AG04450 (cell line): ENCODE measurements at regions not wholly inside any gene's neighbourhood (a gene's known extent, or its start where the extent isn't known, plus 50 kb on each side); places are given as distances from the start of the nearest gene placed in this dataset.

Experiments used
- CTCF ChIA-PET: fragments of 300-600, 350-600 bp; formaldehyde crosslinking; extraction: SDS; loops from one replicate; lab custom pipeline; 2022; ENCODE audit warnings: antibody characterized with exemption, inconsistent platforms; lab: Charles Lee
- POLR2A ChIA-PET: fragments of 350-600 bp; formaldehyde crosslinking; extraction: SDS; loops from one replicate; lab custom pipeline; 2021; ENCODE audit warnings: antibody characterized with exemption, inconsistent platforms; lab: Yijun Ruan, JAX
- DNase-seq: peaks from one replicate; pipeline ENCODE4 v3.0.0-alpha.2; 2011; ENCODE audit warnings: low read depth, low spot score
- H3K27ac ChIP-seq: one replicate; pipeline ENCODE4 v1.5.1; 2012; ENCODE audit warnings: low read depth, low read length, control low read depth
- H3K27me3 ChIP-seq: one replicate; pipeline ENCODE4 v1.6.0; 2012; ENCODE audit warnings: low read length; ENCODE audit not compliant: control insufficient read depth, insufficient read depth
- H3K4me3 ChIP-seq: 2 replicates; pipeline ENCODE4 v1.5.1; 2011; ENCODE audit warnings: mild to moderate bottlenecking, low read depth, low read length, control low read depth
- H3K9me3 ChIP-seq: 2 replicates; pipeline ENCODE4 v1.5.1; 2012; ENCODE audit warnings: low read length; ENCODE audit not compliant: control insufficient read depth, insufficient read depth
- TF ChIP-seq, protein P1 (sequence below): IDR thresholded peaks from 2 replicates; pipeline ENCODE4 v1.5.1; 2011; ENCODE audit warnings: low read depth, low read length, control low read depth, inconsistent platforms

DNA sequence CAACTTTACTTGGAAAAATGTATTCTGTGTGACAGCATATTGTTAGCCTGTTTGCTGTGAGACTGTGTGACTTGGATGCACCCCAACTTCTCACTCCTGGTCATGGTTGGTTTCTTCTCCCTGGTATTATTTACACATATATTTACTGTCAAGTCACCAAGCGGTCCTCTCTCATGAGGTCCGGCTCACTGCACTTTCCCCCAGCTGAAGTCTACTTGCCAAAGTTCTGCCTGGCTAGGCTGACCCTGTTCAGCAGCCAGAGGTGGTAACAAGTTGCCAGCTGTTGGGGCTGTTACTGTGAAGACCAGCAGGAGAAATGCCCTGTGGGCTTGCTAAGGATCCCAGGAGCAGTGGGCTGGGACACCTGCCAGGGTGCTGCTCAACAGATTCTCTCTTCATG lies 337.5 kb downstream of the MFSD1 start:
- Histone ChIP-seq H3K27ac (no peak overlapping the region), H3K9me3 (no peaks in the 10 kb centered on the region), H3K4me3 (no peak overlapping the region), H3K27me3 (no peaks in the 10 kb centered on the region)
- POLR2A ChIA-PET, result no interaction called here
- no peak for DNase-seq
- TF ChIP-seq, protein P1, sequence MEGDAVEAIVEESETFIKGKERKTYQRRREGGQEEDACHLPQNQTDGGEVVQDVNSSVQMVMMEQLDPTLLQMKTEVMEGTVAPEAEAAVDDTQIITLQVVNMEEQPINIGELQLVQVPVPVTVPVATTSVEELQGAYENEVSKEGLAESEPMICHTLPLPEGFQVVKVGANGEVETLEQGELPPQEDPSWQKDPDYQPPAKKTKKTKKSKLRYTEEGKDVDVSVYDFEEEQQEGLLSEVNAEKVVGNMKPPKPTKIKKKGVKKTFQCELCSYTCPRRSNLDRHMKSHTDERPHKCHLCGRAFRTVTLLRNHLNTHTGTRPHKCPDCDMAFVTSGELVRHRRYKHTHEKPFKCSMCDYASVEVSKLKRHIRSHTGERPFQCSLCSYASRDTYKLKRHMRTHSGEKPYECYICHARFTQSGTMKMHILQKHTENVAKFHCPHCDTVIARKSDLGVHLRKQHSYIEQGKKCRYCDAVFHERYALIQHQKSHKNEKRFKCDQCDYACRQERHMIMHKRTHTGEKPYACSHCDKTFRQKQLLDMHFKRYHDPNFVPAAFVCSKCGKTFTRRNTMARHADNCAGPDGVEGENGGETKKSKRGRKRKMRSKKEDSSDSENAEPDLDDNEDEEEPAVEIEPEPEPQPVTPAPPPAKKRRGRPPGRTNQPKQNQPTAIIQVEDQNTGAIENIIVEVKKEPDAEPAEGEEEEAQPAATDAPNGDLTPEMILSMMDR, result no peak
- CTCF ChIA-PET, result no interaction called here

DNA sequence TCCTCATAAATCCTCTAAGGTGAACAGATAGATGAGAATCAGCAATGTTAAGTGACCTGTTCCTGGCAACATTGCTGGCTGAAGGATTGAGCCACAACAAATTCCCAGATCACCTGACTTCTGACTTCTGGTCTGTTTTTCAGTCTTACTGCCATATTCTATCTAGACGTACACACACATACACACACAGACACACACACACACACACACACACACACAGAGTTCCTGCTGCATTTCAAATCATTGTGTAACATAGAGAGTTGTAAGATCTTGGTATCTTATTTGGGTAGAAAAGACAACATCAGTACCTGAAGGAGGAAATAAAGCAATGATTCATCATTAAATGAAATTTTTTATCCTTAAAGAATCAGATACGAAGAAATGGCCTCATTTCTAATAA lies 342.6 kb downstream of the MFSD1 start:
- TF ChIP-seq, protein P1, result no peak
- POLR2A ChIA-PET, result no interaction called here
- Histone ChIP-seq H3K9me3 (no peaks in the 10 kb centered on the region), H3K27ac (no peak overlapping the region), H3K4me3 (no peak overlapping the region), H3K27me3 (no peaks in the 10 kb centered on the region)
- DNase-seq, result no peak
- CTCF ChIA-PET, result no interaction called here

DNA sequence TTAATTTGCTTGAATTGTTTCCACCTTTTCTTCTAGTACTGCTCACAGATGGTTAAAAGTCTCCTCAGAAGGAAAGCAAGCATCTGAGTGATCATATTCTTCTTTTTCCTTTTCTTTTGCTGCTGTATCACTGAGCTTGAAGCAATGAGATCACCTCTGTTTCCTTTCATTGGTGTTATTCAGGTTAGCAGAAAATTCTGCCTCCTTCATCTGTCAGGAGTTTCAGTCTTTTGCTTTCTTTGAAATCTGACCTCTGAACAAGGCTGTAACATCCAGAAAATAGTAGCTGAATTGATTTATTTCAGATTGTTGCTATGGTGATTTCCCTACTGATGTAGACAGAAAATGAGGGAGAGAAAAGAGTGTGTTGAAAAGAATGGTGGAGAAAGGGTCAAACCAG lies 343.0 kb downstream of the MFSD1 start:
- CTCF ChIA-PET, result no interaction called here
- POLR2A ChIA-PET, result no interaction called here
- H3K9me3 ChIP-seq, result no peaks in the 10 kb centered on the region
- no peak overlapping the region for H3K27ac ChIP-seq
- H3K4me3 ChIP-seq, result no peak overlapping the region
- no peak for DNase-seq
- no peaks in the 10 kb centered on the region for H3K27me3 ChIP-seq
- TF ChIP-seq, protein P1, result no peak

DNA sequence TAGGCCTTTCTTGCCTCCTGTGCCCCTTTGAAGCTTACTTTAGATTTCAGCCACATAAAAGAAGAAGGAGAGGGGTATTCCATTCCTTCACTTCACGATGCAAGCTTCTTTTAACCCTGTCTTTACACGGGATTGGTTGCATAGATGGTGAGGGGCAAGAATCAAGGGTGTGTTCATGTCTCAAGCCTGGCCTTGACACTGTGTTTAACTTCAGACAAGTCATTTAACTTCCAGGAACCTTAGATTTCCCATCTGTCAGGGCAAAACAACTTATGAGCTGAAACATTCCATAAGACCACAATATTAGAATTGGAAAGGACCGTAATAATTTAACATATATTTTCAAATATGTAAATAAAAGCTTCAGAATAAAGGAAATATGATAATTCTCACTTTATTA lies 344.5 kb downstream of the MFSD1 start:
- no peak for DNase-seq
- CTCF ChIA-PET, result interaction anchor here (0.6 to 1.2 kb wide), 2 partner anchors 18 to 114 kb away, joined by 3 read pairs; no protein-coding TSS in a partner anchor
- Histone ChIP-seq H3K9me3 (no peaks in the 10 kb centered on the region), H3K4me3 (no peak overlapping the region), H3K27me3 (no peaks in the 10 kb centered on the region), H3K27ac (no peak overlapping the region)
- POLR2A ChIA-PET, result no interaction called here
- TF ChIP-seq, protein P1, result no peak

DNA sequence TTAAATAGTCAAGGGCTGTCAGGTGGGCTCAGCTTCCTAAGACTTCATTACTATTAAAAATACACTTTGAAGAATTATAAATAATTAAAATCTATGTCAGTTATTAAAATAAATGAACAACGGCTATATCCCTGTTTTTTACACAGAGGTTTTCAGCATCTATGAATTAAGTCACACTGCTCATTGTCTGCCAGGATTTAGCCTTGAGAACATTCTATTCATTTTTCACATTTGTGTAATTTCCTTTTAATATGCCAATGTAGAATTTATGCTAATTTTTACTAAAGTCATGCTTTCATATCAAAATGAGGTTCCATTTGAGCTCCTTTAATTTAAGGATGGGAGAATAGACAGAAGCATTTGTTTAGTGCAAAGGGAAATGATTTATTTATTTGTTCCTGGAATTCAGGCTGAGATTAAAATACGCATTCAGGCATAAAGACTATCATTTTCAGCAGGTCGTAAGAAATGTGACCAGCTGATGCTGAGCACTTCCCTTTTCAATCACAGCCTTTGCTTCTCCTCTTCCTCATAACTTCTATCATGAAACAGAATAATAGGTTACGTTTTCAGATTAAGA lies 345.1 kb downstream of the MFSD1 start:
- TF ChIP-seq, protein P1, result no peak
- Histone ChIP-seq H3K27me3 (no peaks in the 10 kb centered on the region), H3K27ac (no peak overlapping the region), H3K9me3 (no peaks in the 10 kb centered on the region), H3K4me3 (no peak overlapping the region)
- CTCF ChIA-PET, result interaction anchor here (1.2 kb wide), 1 partner anchor 113 kb away, joined by 3 read pairs; no protein-coding TSS in a partner anchor
- no peak for DNase-seq
- POLR2A ChIA-PET, result no interaction called here
